Esophagus squamous epithelium (tissue), 4 donors: ENCODE measurements at regions not wholly inside any gene's neighbourhood (a gene's known extent, or its start where the extent isn't known, plus 50 kb on each side); places are given as distances from the start of the nearest gene placed in this dataset.

Source experiments
- CTCF ChIP-seq, 6 experiments: fragments of 450-650 bp in 4 of 6; fragments of 200-600 bp in 2 of 6; sonication (generic) in 2 of 6; IDR thresholded peaks; one replicate each; pipeline ENCODE4 v1.5.1; 2016 to 2019; ENCODE audit warnings: antibody characterized with exemption in 6 of 6, mild to moderate bottlenecking in 4 of 6, moderate library complexity in 4 of 6
- POLR2A ChIP-seq, 4 donors: fragments of 450-650 bp; IDR thresholded peaks; one replicate each; pipeline ENCODE4 v1.6.1; 2017; ENCODE audit warnings: antibody characterized with exemption in 4 of 4, mild to moderate bottlenecking in 4 of 4, moderate library complexity in 3 of 4

- no peak for TF ChIP-seq CTCF (IDR thresholded peaks at IDR 0.05)
- TF ChIP-seq POLR2A (IDR thresholded peaks at IDR 0.05): no peak
Observed at GRCh38 chr5:52582313-52582712, 205.4 kb upstream of the ITGA1 start.
